Neural crest cell (in vitro differentiated cells): ENCODE measurements at regions not wholly inside any gene's neighbourhood (a gene's known extent, or its start where the extent isn't known, plus 50 kb on each side); places are given as distances from the start of the nearest gene placed in this dataset.

ENCODE experiments used
- DNase-seq: peaks from one replicate; pipeline ENCODE4 v3.0.0; 2021; ENCODE audit warnings: low read depth, mixed read lengths, low spot score
- H3K27ac Mint-ChIP-seq: one replicate; pipeline ENCODE4 v1.8.0; 2021; ENCODE audit warnings: mild to moderate bottlenecking, mixed read lengths; ENCODE audit not compliant: unreplicated experiment
- H3K27me3 Mint-ChIP-seq: 2 replicates; pipeline ENCODE4 v1.8.0; 2021; ENCODE audit warnings: low read depth, mild to moderate bottlenecking, mixed read lengths
- H3K36me3 Mint-ChIP-seq: 2 replicates; pipeline ENCODE4 v1.8.0; 2021; ENCODE audit warnings: low read depth, mild to moderate bottlenecking, mixed read lengths
- H3K4me1 Mint-ChIP-seq: 2 replicates; pipeline ENCODE4 v1.8.0; 2021; ENCODE audit warnings: mixed read lengths
- H3K4me3 Mint-ChIP-seq: one replicate; pipeline ENCODE4 v1.8.0; 2021; ENCODE audit warnings: mild to moderate bottlenecking, mixed read lengths
- H3K9me3 Mint-ChIP-seq: 2 replicates; pipeline ENCODE4 v1.8.0; 2021; ENCODE audit warnings: mixed read lengths
- TF ChIP-seq, protein P1 (sequence below): fragments of 200-600 bp; sonication (generic); conservative IDR thresholded peaks from 2 replicates; pipeline ENCODE4 v1.5.0; 2021; ENCODE audit warnings: antibody characterized with exemption, mild to moderate bottlenecking

DNA sequence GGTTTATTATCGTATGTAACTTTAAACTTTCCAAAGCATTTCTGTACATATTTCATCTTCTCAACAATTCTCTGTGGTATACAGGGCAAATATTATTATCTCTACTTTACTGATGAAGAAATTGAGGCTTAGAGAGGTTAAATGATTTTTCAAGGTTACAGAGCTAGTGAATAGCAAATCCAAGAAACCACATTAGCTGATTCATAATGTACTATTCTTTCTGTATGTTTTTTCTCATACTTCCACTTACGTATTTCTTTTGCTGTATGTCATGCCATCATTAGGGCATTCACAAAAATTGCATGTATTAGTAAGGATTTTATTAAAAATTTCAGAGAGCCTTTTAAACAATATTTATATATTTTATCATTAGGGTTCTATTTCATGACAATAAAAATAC is 372.4 kb upstream of the DMAC1 start:
- peaks cover 7% of the 10 kb centered on the region for H3K9me3 Mint-ChIP-seq
- H3K4me3 Mint-ChIP-seq = no peak overlapping the region
- H3K27ac Mint-ChIP-seq = no peak overlapping the region
- no peaks in the 10 kb centered on the region for H3K36me3 Mint-ChIP-seq
- no peak for DNase-seq
- no peaks in the 10 kb centered on the region for H3K27me3 Mint-ChIP-seq
- H3K4me1 Mint-ChIP-seq = peaks cover 22% of the 10 kb centered on the region
- TF ChIP-seq, protein P1, sequence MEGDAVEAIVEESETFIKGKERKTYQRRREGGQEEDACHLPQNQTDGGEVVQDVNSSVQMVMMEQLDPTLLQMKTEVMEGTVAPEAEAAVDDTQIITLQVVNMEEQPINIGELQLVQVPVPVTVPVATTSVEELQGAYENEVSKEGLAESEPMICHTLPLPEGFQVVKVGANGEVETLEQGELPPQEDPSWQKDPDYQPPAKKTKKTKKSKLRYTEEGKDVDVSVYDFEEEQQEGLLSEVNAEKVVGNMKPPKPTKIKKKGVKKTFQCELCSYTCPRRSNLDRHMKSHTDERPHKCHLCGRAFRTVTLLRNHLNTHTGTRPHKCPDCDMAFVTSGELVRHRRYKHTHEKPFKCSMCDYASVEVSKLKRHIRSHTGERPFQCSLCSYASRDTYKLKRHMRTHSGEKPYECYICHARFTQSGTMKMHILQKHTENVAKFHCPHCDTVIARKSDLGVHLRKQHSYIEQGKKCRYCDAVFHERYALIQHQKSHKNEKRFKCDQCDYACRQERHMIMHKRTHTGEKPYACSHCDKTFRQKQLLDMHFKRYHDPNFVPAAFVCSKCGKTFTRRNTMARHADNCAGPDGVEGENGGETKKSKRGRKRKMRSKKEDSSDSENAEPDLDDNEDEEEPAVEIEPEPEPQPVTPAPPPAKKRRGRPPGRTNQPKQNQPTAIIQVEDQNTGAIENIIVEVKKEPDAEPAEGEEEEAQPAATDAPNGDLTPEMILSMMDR = no peak

- H3K4me3 Mint-ChIP-seq = no peak overlapping the region
- peaks cover 22% of the 10 kb centered on the region for H3K4me1 Mint-ChIP-seq
- no peaks in the 10 kb centered on the region for H3K27me3 Mint-ChIP-seq
- DNase-seq = no peak
- TF ChIP-seq, protein P1 = no peak
- no peaks in the 10 kb centered on the region for H3K36me3 Mint-ChIP-seq
- H3K27ac Mint-ChIP-seq = no peak overlapping the region
- peaks cover 3% of the 10 kb centered on the region for H3K9me3 Mint-ChIP-seq
Measured at GRCh38 chr9:8168916-8169438, 369.4 kb upstream of the DMAC1 start.

DNA sequence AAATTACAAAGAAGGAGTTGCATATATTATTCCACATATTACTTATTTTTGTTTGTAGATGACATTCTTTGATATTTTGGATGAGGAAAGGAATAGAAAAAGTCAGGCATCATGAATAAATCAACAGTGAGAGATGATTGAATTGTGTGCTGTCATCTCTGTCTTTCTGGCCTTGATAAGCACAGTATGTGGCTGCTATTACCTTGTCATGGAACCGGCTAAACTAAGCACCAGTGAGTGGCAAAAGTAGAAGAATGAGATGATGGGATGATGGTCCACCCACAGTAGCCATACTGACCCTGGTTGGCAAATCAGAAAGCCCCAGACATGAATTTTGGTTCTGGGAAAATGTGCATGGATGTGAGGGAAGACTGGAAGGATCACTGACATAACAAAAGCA is 361.2 kb upstream of the DMAC1 start:
- TF ChIP-seq, protein P1 = no peak
- peaks cover 5% of the 10 kb centered on the region for H3K9me3 Mint-ChIP-seq
- no peaks in the 10 kb centered on the region for H3K27me3 Mint-ChIP-seq
- no peaks in the 10 kb centered on the region for H3K36me3 Mint-ChIP-seq
- H3K4me3 Mint-ChIP-seq = no peak overlapping the region
- H3K27ac Mint-ChIP-seq = no peak overlapping the region
- no peak for DNase-seq
- H3K4me1 Mint-ChIP-seq = peaks cover 27% of the 10 kb centered on the region

GRCh38 chr9:8158574-8158973 is 359.0 kb upstream of the DMAC1 start:
- H3K4me3 Mint-ChIP-seq = no peak overlapping the region
- TF ChIP-seq, protein P1 = no peak
- no peaks in the 10 kb centered on the region for H3K36me3 Mint-ChIP-seq
- peaks cover 36% of the 10 kb centered on the region for H3K4me1 Mint-ChIP-seq
- H3K9me3 Mint-ChIP-seq = peaks cover 5% of the 10 kb centered on the region
- no peak for DNase-seq
- H3K27me3 Mint-ChIP-seq = no peaks in the 10 kb centered on the region
- no peak overlapping the region for H3K27ac Mint-ChIP-seq

DNA sequence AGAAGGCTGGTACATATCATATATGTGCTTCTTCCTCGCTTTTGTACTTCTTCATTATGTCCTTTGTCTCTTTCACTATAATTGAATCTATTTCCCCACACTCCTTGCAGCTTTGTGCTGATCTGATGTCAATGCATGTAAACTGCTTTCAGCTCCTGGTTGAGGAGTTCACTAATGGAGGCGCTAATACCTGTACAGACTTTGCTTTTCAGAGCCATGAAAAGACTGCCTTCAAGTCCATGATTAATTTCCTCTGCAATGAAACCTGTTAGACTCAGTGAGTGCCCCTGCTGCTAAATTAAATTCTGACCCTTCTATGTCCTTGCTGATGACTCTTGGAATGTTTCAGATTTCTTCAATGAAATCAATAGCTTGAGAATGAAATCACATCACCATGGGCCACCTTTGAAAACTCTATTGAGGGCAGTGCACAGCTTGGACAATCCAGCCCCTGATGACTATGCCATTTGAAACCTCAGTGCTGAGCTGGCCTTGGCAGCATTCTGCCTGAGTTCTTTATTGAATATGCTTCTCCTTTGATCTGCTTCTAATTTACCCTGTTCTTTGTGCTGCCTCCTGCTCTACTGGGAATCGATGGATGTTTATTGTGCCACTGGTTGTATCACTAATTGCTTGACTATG is 358.2 kb upstream of the DMAC1 start:
- H3K36me3 Mint-ChIP-seq = no peaks in the 10 kb centered on the region
- DNase-seq = no peak
- H3K4me1 Mint-ChIP-seq = peaks cover 36% of the 10 kb centered on the region
- no peaks in the 10 kb centered on the region for H3K27me3 Mint-ChIP-seq
- no peak overlapping the region for H3K4me3 Mint-ChIP-seq
- TF ChIP-seq, protein P1 = no peak
- peak overlapping the region; percentile 17 for H3K27ac Mint-ChIP-seq
- peaks cover 6% of the 10 kb centered on the region for H3K9me3 Mint-ChIP-seq
